ENCODE measurements at regions not wholly inside any gene's neighbourhood (a gene's known extent, or its start where the extent isn't known, plus 50 kb on each side); places are given as distances from the start of the nearest gene placed in this dataset.

DNA sequence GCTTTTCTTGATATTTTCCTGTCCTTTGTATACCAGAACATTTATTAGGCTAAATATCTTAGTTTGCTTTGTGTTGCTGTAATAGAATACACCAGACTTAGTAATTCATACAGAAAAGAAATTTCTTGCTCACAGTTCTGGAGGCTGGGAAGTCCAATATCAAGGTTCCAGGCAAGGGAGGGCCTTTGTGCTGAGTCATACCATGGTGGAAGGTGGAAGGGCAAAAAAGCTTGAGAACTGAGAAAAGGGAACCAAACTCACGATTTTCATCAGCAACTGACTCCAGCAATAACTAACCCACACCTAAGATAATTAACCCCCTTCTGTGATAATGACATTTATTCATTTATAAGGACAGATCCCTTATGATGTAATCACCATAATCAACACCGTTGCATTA lies 496.9 kb upstream of the SUCLG2 start:
- H3K4me3 ChIP-seq (ENCODE audit: control insufficient read depth, low read depth, low read length) = no peak overlapping the region
- no peak for DNase-seq (ENCODE audit: low read depth)

DNA sequence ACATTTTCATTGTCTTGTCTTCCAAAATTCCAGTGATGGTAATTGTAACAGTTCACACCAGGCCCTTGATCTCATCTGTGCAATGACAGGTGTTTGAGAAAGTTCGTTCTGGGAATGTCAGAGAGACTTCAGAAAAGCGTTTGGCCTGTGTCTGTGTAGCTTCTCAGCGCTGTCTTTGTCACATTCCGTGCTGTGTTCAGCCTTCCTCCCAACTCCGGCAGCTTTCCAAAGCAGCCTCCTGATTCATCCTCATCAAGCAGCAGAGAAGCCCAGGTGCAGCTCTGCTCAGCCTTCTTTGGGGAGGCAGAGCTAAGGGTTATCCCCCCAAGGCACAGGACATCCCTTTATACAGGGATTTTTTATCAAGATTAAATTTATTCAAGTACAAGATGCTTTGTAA lies 494.0 kb upstream of the SUCLG2 start:
- DNase-seq (ENCODE audit: low read depth) = no peak
- TF ChIP-seq, protein P1, sequence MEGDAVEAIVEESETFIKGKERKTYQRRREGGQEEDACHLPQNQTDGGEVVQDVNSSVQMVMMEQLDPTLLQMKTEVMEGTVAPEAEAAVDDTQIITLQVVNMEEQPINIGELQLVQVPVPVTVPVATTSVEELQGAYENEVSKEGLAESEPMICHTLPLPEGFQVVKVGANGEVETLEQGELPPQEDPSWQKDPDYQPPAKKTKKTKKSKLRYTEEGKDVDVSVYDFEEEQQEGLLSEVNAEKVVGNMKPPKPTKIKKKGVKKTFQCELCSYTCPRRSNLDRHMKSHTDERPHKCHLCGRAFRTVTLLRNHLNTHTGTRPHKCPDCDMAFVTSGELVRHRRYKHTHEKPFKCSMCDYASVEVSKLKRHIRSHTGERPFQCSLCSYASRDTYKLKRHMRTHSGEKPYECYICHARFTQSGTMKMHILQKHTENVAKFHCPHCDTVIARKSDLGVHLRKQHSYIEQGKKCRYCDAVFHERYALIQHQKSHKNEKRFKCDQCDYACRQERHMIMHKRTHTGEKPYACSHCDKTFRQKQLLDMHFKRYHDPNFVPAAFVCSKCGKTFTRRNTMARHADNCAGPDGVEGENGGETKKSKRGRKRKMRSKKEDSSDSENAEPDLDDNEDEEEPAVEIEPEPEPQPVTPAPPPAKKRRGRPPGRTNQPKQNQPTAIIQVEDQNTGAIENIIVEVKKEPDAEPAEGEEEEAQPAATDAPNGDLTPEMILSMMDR (IDR thresholded peaks at IDR 0.05; ENCODE audit: control insufficient read depth, insufficient read depth, low read depth, low read length, missing control alignments) = no peak
- no peak overlapping the region for H3K4me3 ChIP-seq (ENCODE audit: control insufficient read depth, low read depth, low read length)

More for the DNA sequence above, 496.9 kb upstream of the SUCLG2 start:
- TF ChIP-seq, protein P1 (IDR thresholded peaks at IDR 0.05; ENCODE audit: control insufficient read depth, insufficient read depth, low read depth, low read length, missing control alignments) = no peak

DNA sequence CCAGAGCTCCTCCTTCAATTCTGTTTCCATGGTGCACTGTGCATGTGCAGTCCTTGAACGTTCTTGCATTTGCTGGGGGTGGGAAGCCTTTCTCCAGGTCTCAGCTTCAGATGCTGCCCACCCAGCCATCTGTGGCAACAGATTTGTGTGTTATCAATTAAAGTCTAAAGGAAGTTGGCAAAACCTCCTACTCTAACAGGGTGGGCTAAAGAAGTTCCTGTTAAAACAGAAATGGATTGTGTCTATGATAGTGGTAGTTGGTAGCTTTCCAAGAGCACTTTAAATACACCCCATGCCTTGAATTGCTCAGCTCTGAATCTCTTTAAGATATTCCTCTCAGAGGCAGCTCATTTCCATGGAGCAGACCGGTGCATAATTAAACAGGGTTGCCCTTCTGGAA lies 488.0 kb upstream of the SUCLG2 start:
- H3K4me3 ChIP-seq (ENCODE audit: control insufficient read depth, low read depth, low read length) = no peak overlapping the region

DNA sequence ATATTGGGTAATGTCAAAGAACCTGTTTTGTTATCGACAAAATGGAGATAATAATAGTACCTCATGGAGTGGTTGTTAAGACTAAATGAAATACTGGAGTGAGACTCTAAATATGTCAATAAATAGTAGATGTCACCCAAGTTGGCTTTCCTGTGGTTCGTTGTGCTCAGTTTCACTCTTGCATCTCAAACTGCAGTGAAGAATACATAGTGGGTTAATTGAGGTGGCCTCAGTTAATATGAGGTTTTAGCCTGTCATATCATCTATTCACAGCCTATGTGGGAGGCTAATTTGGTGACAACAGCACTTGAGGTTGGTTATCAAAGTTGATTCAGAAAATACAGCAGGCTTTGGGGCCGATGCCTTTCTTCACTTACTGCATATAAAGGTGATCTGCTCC lies 485.5 kb upstream of the SUCLG2 start:
- no peak overlapping the region for H3K4me3 ChIP-seq (ENCODE audit: control insufficient read depth, low read depth, low read length)
- no peak for DNase-seq (ENCODE audit: low read depth)
- TF ChIP-seq, protein P1 (IDR thresholded peaks at IDR 0.05; ENCODE audit: control insufficient read depth, insufficient read depth, low read depth, low read length, missing control alignments) = no peak

More for the DNA sequence above, 488.0 kb upstream of the SUCLG2 start:
- DNase-seq (ENCODE audit: low read depth) = no peak
- TF ChIP-seq, protein P1 (IDR thresholded peaks at IDR 0.05; ENCODE audit: control insufficient read depth, insufficient read depth, low read depth, low read length, missing control alignments) = no peak

DNA sequence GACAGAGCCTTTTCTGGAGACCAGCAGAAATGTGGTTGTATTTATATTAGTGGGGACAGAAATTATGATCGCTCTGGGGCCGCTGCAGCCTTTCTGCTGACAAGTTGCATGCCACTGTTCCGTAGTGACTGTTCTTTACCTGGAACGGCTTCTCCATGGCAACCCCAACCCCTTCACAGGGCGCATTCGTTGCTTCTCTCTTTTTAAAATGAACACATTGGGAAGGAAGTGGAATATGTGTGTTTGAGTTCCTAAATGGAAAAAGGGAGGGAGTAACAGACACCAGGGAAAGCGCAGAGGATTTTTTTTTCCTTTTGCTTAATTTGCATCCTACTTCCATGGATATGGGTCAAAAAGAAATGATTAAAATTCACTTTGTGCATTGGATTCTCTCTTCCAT lies 482.0 kb upstream of the SUCLG2 start:
- TF ChIP-seq, protein P1 (IDR thresholded peaks at IDR 0.05; ENCODE audit: control insufficient read depth, insufficient read depth, low read depth, low read length, missing control alignments) = no peak
- DNase-seq (ENCODE audit: low read depth) = no peak
- H3K4me3 ChIP-seq (ENCODE audit: control insufficient read depth, low read depth, low read length) = no peak overlapping the region

DNA sequence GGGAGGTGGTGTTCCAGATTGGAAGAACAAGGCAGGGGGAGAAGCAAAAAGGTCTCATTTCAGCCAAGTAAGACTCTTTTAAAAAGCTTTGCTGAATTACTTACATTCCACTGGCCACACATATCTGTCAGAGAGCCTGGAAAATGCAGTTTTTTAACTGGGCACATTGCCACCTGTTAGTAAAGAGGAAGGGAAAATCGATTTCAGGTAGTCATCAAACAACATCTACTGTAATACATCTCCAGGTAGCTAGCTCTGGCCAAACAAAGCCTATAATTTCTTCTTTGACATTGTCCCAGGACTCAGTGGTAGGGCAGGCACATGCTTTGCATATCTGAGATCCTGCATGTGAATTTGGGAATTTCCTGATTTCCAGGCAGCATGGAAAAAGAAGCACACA lies 480.7 kb upstream of the SUCLG2 start:
- TF ChIP-seq, protein P1 (IDR thresholded peaks at IDR 0.05; ENCODE audit: control insufficient read depth, insufficient read depth, low read depth, low read length, missing control alignments) = no peak
- H3K4me3 ChIP-seq (ENCODE audit: control insufficient read depth, low read depth, low read length) = no peak overlapping the region
- no peak for DNase-seq (ENCODE audit: low read depth)

DNA sequence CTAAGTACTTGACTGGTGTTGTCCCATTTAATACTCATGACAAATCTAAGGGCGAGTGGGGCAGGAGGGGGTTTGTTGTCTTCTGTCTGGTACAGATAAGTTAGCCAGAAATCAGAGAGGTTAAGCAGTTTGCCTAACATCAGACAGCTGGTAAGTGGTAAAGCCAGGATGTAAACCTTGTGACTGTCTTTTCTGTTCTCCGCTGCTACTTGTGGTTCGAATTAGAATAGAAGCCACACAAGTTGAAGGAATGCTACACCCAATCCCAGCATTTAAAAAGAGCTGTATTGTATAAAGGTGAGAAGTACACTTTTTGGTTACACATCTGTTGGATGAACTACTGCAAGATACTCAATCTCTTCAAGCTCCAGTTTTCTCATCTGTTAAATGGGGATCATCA lies 474.7 kb upstream of the SUCLG2 start:
- DNase-seq (ENCODE audit: low read depth) = no peak
- no peak overlapping the region for H3K4me3 ChIP-seq (ENCODE audit: control insufficient read depth, low read depth, low read length)
- TF ChIP-seq, protein P1 (IDR thresholded peaks at IDR 0.05; ENCODE audit: control insufficient read depth, insufficient read depth, low read depth, low read length, missing control alignments) = no peak

Measured in AG09309 (cell line).